HT1080 (cell line): ENCODE measurements at regions not wholly inside any gene's neighbourhood (a gene's known extent, or its start where the extent isn't known, plus 50 kb on each side); places are given as distances from the start of the nearest gene placed in this dataset. TPM values are rescaled to one million over a fixed set of nuclear protein-coding genes. Genes with fewer than 3 reads are reported as not detected.

Experiments used
- small RNA-seq: library from RNA; depleted of rRNA; stranded (forward); fragments of <200 nt; gene quantifications from one replicate; pipeline ENCODE3, GENCODE V24; 2014

Small RNA genes in the stretch of these regions (small RNA-seq; reads per million reads assigned to genes)
- not detected for gene PPIAP44
